GM12875 (cell line): ENCODE measurements at regions not wholly inside any gene's neighbourhood (a gene's known extent, or its start where the extent isn't known, plus 50 kb on each side); places are given as distances from the start of the nearest gene placed in this dataset.

ENCODE experiments used
- H3K4me3 ChIP-seq: one replicate; pipeline ENCODE4 v1.5.1; 2011; ENCODE audit warnings: low read depth, low read length, control low read depth
- CTCF ChIP-seq: IDR thresholded peaks from 2 replicates; pipeline ENCODE4 v1.5.1; 2011; ENCODE audit warnings: low read depth, mild to moderate bottlenecking, control low read depth, inconsistent platforms, low read length, moderate library complexity, borderline replicate concordance; ENCODE audit not compliant: insufficient read depth

DNA sequence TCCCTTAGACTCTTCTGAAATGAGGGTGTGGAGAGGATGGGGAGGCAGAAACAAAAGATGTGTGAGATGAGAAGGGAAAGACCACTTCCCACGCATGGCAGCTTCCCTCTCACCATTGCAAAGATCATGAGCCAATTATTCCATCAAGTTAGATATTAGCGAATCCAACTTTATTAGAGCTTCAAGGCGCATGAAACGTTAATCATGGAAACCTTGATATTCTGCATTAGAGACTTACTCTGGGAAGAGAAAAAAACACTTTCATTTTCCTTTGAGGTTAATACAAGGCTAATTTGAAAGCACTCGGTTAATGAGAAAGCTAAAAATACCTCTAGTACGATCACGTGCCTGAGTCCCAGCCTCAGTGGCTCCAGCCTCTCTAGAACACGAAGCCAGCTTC, 220.6 kb upstream of the RPL38 start:
- no peak overlapping the region for H3K4me3 ChIP-seq
- no peak for TF ChIP-seq CTCF

GRCh38 chr17:73983621-73984400, 219.7 kb upstream of the RPL38 start:
- no peak for TF ChIP-seq CTCF
- no peak overlapping the region for H3K4me3 ChIP-seq

DNA sequence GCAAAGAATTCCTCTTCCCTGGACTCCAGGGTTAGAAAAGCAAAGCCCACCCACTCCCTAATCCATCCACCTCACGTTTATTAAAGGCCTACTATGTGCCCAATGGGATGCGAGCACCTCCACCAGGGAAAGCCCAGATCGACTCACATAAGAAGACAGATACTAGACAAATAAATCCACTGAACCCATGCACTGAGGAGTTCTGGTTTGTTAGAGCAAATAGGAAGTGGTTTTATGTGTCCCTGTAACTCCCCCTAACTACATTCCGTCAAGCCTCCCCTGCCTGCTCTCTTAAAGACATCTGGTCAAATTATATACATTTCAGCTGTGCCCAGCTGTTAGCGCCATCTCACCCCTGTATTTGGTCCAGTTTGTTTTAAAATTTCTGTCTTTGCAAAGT, 218.5 kb upstream of the RPL38 start:
- no peak for TF ChIP-seq CTCF
- no peak overlapping the region for H3K4me3 ChIP-seq

- no peak for TF ChIP-seq CTCF
- H3K4me3 ChIP-seq: no peak overlapping the region
These were observed 217.9 kb upstream of the RPL38 start for GRCh38 chr17:73985466-73986015.

- no peak for TF ChIP-seq CTCF
- no peak overlapping the region for H3K4me3 ChIP-seq
These were observed 216.8 kb upstream of the RPL38 start for GRCh38 chr17:73986641-73987177.

- no peak for TF ChIP-seq CTCF
- no peak overlapping the region for H3K4me3 ChIP-seq
These were observed 216.1 kb upstream of the RPL38 start for GRCh38 chr17:73987395-73987794.
